SU-DHL-6 (cell line): ENCODE measurements at regions not wholly inside any gene's neighbourhood (a gene's known extent, or its start where the extent isn't known, plus 50 kb on each side); places are given as distances from the start of the nearest gene placed in this dataset.
"Not testable (repeated sequence)": the region's sequence is repeated elsewhere in the genome, so short reads cannot be mapped to it uniquely, and the experiment has no call there.

Source experiments
- H2AFZ ChIP-seq: fragments of 200-600 bp; sonication (generic); 2 replicates; pipeline ENCODE4 v1.6.1; 2014; ENCODE audit warnings: low read depth, mild to moderate bottlenecking, moderate library complexity, mixed read lengths, antibody characterized with exemption, low read length; ENCODE audit not compliant: severe bottlenecking
- H3F3A ChIP-seq: fragments of 200-600 bp; shearing (Covaris generic); 2 replicates; pipeline ENCODE4 v1.6.0; 2016; ENCODE audit warnings: antibody characterized with exemption, mild to moderate bottlenecking; ENCODE audit not compliant: insufficient read depth
- H3K27ac ChIP-seq: fragments of 200-600 bp; sonication (generic); 2 replicates; pipeline ENCODE4 v1.5.1; 2016; ENCODE audit warnings: low read depth, mild to moderate bottlenecking, low read length, moderate library complexity, mixed read lengths
- H3K27me3 ChIP-seq: fragments of 200-600 bp; sonication (generic), shearing (Covaris generic); 2 replicates; pipeline ENCODE4 v1.6.0; 2014; ENCODE audit warnings: mild to moderate bottlenecking, low read length
- H3K36me3 ChIP-seq: fragments of 200-600 bp; sonication (generic); 2 replicates; pipeline ENCODE4 v1.6.1; 2014; ENCODE audit warnings: mild to moderate bottlenecking, low read length, mixed read lengths
- H3K4me2 ChIP-seq: fragments of 300-600, 200-600 bp; shearing (Covaris generic), sonication (generic); 2 replicates; pipeline ENCODE4 v1.6.0; 2014; ENCODE audit warnings: low read length, low read depth, mild to moderate bottlenecking; ENCODE audit not compliant: poor library complexity, severe bottlenecking
- H3K4me3 ChIP-seq: fragments of 200-600 bp; sonication (generic); 2 replicates; pipeline ENCODE4 v1.5.1; 2014; ENCODE audit warnings: antibody characterized with exemption, low read length, mild to moderate bottlenecking, mixed read lengths; ENCODE audit not compliant: insufficient read depth, poor library complexity, severe bottlenecking
- H3K79me2 ChIP-seq: fragments of 200-600 bp; sonication (generic); 2 replicates; pipeline ENCODE4 v1.6.1; 2014; ENCODE audit warnings: mild to moderate bottlenecking, low read length, moderate library complexity; ENCODE audit not compliant: insufficient read depth
- H3K9ac ChIP-seq: fragments of 200-600 bp; sonication (generic); 2 replicates; pipeline ENCODE4 v1.7.0; 2014; ENCODE audit warnings: mild to moderate bottlenecking, low read length
- H3K9me2 ChIP-seq: fragments of 200-600 bp; sonication (generic); replicated peaks from 2 replicates; pipeline ENCODE4 v1.6.1; 2014; ENCODE audit warnings: low read length; ENCODE audit not compliant: insufficient read depth
- H3K9me3 ChIP-seq: fragments of 200-600 bp; sonication (generic); 2 replicates; pipeline ENCODE4 v1.6.1; 2014; ENCODE audit warnings: low read length, mixed read lengths; ENCODE audit not compliant: insufficient read depth
- H4K20me1 ChIP-seq: fragments of 200-600 bp; sonication (generic); 2 replicates; pipeline ENCODE4 v1.6.1; 2014; ENCODE audit warnings: low read depth, mild to moderate bottlenecking, antibody characterized with exemption, low read length, moderate library complexity, mixed read lengths
- CTCF ChIP-seq: fragments of 200-600 bp; sonication (generic); IDR thresholded peaks from one replicate; pipeline ENCODE4 v1.5.1; 2017; ENCODE audit warnings: antibody characterized with exemption, mild to moderate bottlenecking, low read length, moderate library complexity; ENCODE audit not compliant: insufficient read depth, poor library complexity, severe bottlenecking
- EZH2phosphoT487 ChIP-seq: fragments of 200-600 bp; sonication (generic), shearing (Covaris generic); conservative IDR thresholded peaks from 2 replicates; pipeline ENCODE4 v1.6.1; 2018; ENCODE audit warnings: mild to moderate bottlenecking, antibody characterized with exemption, low read length, moderate library complexity, mixed read lengths

- no peaks in the 10 kb centered on the region for H3K27me3 ChIP-seq
- no peak overlapping the region for H2AFZ ChIP-seq
- TF ChIP-seq EZH2phosphoT487: no peak
- no peak for TF ChIP-seq CTCF
- no peak overlapping the region for H3K4me2 ChIP-seq
- no peak overlapping the region for H3K9ac ChIP-seq
- H3K9me3 ChIP-seq: no peaks in the 10 kb centered on the region
- no peaks in the 10 kb centered on the region for H3K9me2 ChIP-seq
- H3F3A ChIP-seq: no peaks in the 10 kb centered on the region
- H3K27ac ChIP-seq: no peak overlapping the region
- no peaks in the 10 kb centered on the region for H3K36me3 ChIP-seq
- H3K79me2 ChIP-seq: no peaks in the 10 kb centered on the region
- no peak overlapping the region for H3K4me3 ChIP-seq
- no peaks in the 10 kb centered on the region for H4K20me1 ChIP-seq
Observed at GRCh38 chr2:109721626-109722025, 72.5 kb upstream of the RGPD5 start.

GRCh38 chr2:109722026-109722425 is 72.1 kb upstream of the RGPD5 start:
- H3K27me3 ChIP-seq: no peaks in the 10 kb centered on the region
- H3K4me2 ChIP-seq: no peak overlapping the region
- no peak overlapping the region for H3K9ac ChIP-seq
- no peaks in the 10 kb centered on the region for H3K9me2 ChIP-seq
- no peak overlapping the region for H3K27ac ChIP-seq
- no peaks in the 10 kb centered on the region for H3K79me2 ChIP-seq
- no peaks in the 10 kb centered on the region for H3F3A ChIP-seq
- H3K9me3 ChIP-seq: no peaks in the 10 kb centered on the region
- no peaks in the 10 kb centered on the region for H3K36me3 ChIP-seq
- TF ChIP-seq EZH2phosphoT487 (no peak), CTCF (no peak)
- H2AFZ ChIP-seq: no peak overlapping the region
- no peak overlapping the region for H3K4me3 ChIP-seq
- no peaks in the 10 kb centered on the region for H4K20me1 ChIP-seq

GRCh38 chr2:109722640-109723039 is 71.5 kb upstream of the RGPD5 start:
- not testable (repeated sequence) for H3K79me2 ChIP-seq, H3F3A ChIP-seq, H3K27ac ChIP-seq, H3K4me2 ChIP-seq, H3K36me3 ChIP-seq, H3K9me3 ChIP-seq, H2AFZ ChIP-seq, H3K9ac ChIP-seq, H3K4me3 ChIP-seq, H3K27me3 ChIP-seq, H4K20me1 ChIP-seq, H3K9me2 ChIP-seq

- not testable (repeated sequence) for H3K27ac ChIP-seq
Observed at GRCh38 chr2:109723153-109723552, 71.0 kb upstream of the RGPD5 start.

More at GRCh38 chr2:109723153-109723552, 71.0 kb upstream of the RGPD5 start:
- H3K4me3 ChIP-seq, H3K9me3 ChIP-seq, H4K20me1 ChIP-seq, H3K4me2 ChIP-seq, H2AFZ ChIP-seq, H3K79me2 ChIP-seq, H3F3A ChIP-seq, H3K36me3 ChIP-seq, H3K9me2 ChIP-seq, H3K9ac ChIP-seq, H3K27me3 ChIP-seq: not testable (repeated sequence)
